Upper lobe of right lung (tissue), 1 donor: ENCODE measurements at regions not wholly inside any gene's neighbourhood (a gene's known extent, or its start where the extent isn't known, plus 50 kb on each side); places are given as distances from the start of the nearest gene placed in this dataset.
"Not testable (repeated sequence)": the region's sequence is repeated elsewhere in the genome, so short reads cannot be mapped to it uniquely, and the experiment has no call there.

Source experiments
- ATAC-seq: fragments of 200-7000 bp; cut with Tn5 transposase; one replicate; pipeline ENCODE4 v1.9.1; 2020; ENCODE audit warnings: mild to moderate bottlenecking, moderate library complexity
- DNase-seq: peaks from one replicate; pipeline ENCODE4 v3.0.0-alpha.2; 2020
- H3K27ac ChIP-seq: fragments of 200-600 bp; one replicate; pipeline ENCODE4 v1.8.0; 2022
- H3K27me3 ChIP-seq: fragments of 200-600 bp; one replicate; pipeline ENCODE4 v1.8.0; 2022; ENCODE audit warnings: mild to moderate bottlenecking
- H3K36me3 ChIP-seq: fragments of 200-600 bp; one replicate; pipeline ENCODE4 v1.8.0; 2022
- H3K4me1 ChIP-seq: fragments of 200-600 bp; one replicate; pipeline ENCODE4 v1.8.0; 2022
- H3K4me3 ChIP-seq: fragments of 200-600 bp; one replicate; pipeline ENCODE4 v1.8.0; 2022; ENCODE audit warnings: mild to moderate bottlenecking
- H3K9me3 ChIP-seq: fragments of 200-600 bp; one replicate; pipeline ENCODE4 v1.8.0; 2022
- intact Hi-C: fragments of 100-400 bp; cut with DNase I; formaldehyde crosslinking; loops from one replicate; pipeline ENCODE4 v1.11.0; 2022
- TF ChIP-seq, protein P1 (sequence below): fragments of 200-600 bp; IDR thresholded peaks from one replicate; pipeline ENCODE4 v1.8.0; 2022; ENCODE audit warnings: antibody characterized with exemption
- donor health status: DM: no; HTN: yes; CAD: no; lungs with severe emphysema.

GRCh38 chr2:223314811-223315210 is 262.8 kb downstream of the KCNE4 start:
- no peaks in the 10 kb centered on the region for H3K36me3 ChIP-seq
- DNase-seq: no peak
- TF ChIP-seq, protein P1, sequence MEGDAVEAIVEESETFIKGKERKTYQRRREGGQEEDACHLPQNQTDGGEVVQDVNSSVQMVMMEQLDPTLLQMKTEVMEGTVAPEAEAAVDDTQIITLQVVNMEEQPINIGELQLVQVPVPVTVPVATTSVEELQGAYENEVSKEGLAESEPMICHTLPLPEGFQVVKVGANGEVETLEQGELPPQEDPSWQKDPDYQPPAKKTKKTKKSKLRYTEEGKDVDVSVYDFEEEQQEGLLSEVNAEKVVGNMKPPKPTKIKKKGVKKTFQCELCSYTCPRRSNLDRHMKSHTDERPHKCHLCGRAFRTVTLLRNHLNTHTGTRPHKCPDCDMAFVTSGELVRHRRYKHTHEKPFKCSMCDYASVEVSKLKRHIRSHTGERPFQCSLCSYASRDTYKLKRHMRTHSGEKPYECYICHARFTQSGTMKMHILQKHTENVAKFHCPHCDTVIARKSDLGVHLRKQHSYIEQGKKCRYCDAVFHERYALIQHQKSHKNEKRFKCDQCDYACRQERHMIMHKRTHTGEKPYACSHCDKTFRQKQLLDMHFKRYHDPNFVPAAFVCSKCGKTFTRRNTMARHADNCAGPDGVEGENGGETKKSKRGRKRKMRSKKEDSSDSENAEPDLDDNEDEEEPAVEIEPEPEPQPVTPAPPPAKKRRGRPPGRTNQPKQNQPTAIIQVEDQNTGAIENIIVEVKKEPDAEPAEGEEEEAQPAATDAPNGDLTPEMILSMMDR: no peak
- H3K4me3 ChIP-seq: no peak overlapping the region
- no peaks in the 10 kb centered on the region for H3K4me1 ChIP-seq
- no peak overlapping the region for H3K27ac ChIP-seq
- ATAC-seq: no peak
- H3K27me3 ChIP-seq: no peaks in the 10 kb centered on the region
- H3K9me3 ChIP-seq: no peaks in the 10 kb centered on the region
- intact Hi-C loops: no loop called here

- ATAC-seq (no peak), DNase-seq (no peak)
- H3K4me3 ChIP-seq: no peak overlapping the region
- no peak overlapping the region for H3K27ac ChIP-seq
- H3K27me3 ChIP-seq: no peaks in the 10 kb centered on the region
- intact Hi-C loops: no loop called here
- no peaks in the 10 kb centered on the region for H3K4me1 ChIP-seq
- TF ChIP-seq, protein P1: no peak
- no peaks in the 10 kb centered on the region for H3K9me3 ChIP-seq
- H3K36me3 ChIP-seq: no peaks in the 10 kb centered on the region
Measured at GRCh38 chr2:223315813-223316212, 263.8 kb downstream of the KCNE4 start.

- no peaks in the 10 kb centered on the region for H3K27me3 ChIP-seq
- DNase-seq: no peak
- intact Hi-C loops: no loop called here
- H3K27ac ChIP-seq: no peak overlapping the region
- TF ChIP-seq, protein P1: no peak
- no peak overlapping the region for H3K4me3 ChIP-seq
- H3K9me3 ChIP-seq: no peaks in the 10 kb centered on the region
- ATAC-seq: no peak
- H3K36me3 ChIP-seq: no peaks in the 10 kb centered on the region
- no peaks in the 10 kb centered on the region for H3K4me1 ChIP-seq
Measured at GRCh38 chr2:223316342-223316741, 264.4 kb downstream of the KCNE4 start.

GRCh38 chr2:223319601-223320000 is 267.6 kb downstream of the KCNE4 start:
- intact Hi-C loops: no loop called here
- Histone ChIP-seq H3K9me3 (no peaks in the 10 kb centered on the region), H3K27ac (no peak overlapping the region), H3K4me3 (no peak overlapping the region), H3K36me3 (no peaks in the 10 kb centered on the region), H3K27me3 (no peaks in the 10 kb centered on the region), H3K4me1 (no peaks in the 10 kb centered on the region)
- TF ChIP-seq, protein P1: no peak
- DNase-seq (no peak), ATAC-seq (no peak)

DNA sequence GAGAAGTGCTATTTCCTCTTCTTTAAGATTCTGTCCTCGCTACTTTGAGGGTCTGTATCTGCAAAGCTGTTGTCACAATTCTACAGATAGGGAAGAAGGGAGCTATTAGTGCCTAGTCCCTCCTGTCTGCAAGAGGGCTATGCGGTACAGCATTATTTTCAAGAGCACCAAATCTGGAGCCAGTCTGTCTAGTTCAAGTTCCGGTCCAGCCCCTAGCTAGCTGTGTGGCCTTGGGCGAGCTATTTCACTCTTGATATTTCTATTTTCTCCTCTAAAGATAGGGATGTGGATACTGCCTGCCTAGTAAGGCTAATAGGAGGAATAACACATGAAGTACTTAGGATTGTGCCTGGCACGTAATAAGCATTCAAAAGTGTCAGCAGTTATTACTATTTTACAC is 272.4 kb downstream of the KCNE4 start:
- no peaks in the 10 kb centered on the region for H3K9me3 ChIP-seq
- H3K4me1 ChIP-seq: no peaks in the 10 kb centered on the region
- H3K36me3 ChIP-seq: no peaks in the 10 kb centered on the region
- H3K4me3 ChIP-seq: no peak overlapping the region
- ATAC-seq (no peak), DNase-seq (no peak)
- no peak overlapping the region for H3K27ac ChIP-seq
- H3K27me3 ChIP-seq: no peaks in the 10 kb centered on the region
- TF ChIP-seq, protein P1: no peak
- intact Hi-C loops: no loop called here

- TF ChIP-seq, protein P1: no peak
- ATAC-seq (no peak), DNase-seq (no peak)
- intact Hi-C loops: no loop called here
- no peaks in the 10 kb centered on the region for H3K27me3 ChIP-seq
- H3K27ac ChIP-seq: no peak overlapping the region
- no peak overlapping the region for H3K4me3 ChIP-seq
- H3K36me3 ChIP-seq: no peaks in the 10 kb centered on the region
- H3K4me1 ChIP-seq: no peaks in the 10 kb centered on the region
- H3K9me3 ChIP-seq: no peaks in the 10 kb centered on the region
Measured at GRCh38 chr2:223328578-223328977, 273.6 kb downstream of the SCG2 start.

- H3K4me3 ChIP-seq, H3K27ac ChIP-seq, DNase-seq, intact Hi-C loops, H3K36me3 ChIP-seq, H3K27me3 ChIP-seq, ATAC-seq, H3K9me3 ChIP-seq, H3K4me1 ChIP-seq: not testable (repeated sequence)
Measured at GRCh38 chr2:223330747-223331146, 271.4 kb downstream of the SCG2 start.
